H1 (cell line): ENCODE measurements at regions not wholly inside any gene's neighbourhood (a gene's known extent, or its start where the extent isn't known, plus 50 kb on each side); places are given as distances from the start of the nearest gene placed in this dataset.

ENCODE experiments used
- CTCF ChIA-PET: fragments of 300-600 bp; sonication (Branson Sonifier 250); formaldehyde crosslinking; loops from one replicate; lab custom pipeline; 2021; ENCODE audit not compliant: partially characterized antibody; lab: Charles Lee
- POLR2A ChIA-PET: fragments of 300-600 bp; sonication (Branson Sonifier 250); formaldehyde crosslinking; loops from one replicate; lab custom pipeline; 2021; ENCODE audit warnings: inconsistent platforms; ENCODE audit not compliant: partially characterized antibody; lab: Charles Lee
- DNase-seq, 2 experiments: peaks; one replicate each; pipeline versions ENCODE4 v3.0.0 to v3.0.0-alpha.2; 2010 to 2022; ENCODE audit warnings: low spot score in 2 of 2, low read depth in 1 of 2, mixed read lengths in 1 of 2
- FAIRE-seq: peaks from 2 replicates; lab custom pipeline; 2011; peaks lifted over from hg19 to GRCh38; lab: Jason Lieb, UNC
- H2AFZ ChIP-seq: 2 replicates; pipeline ENCODE4 v1.8.1; 2012; ENCODE audit warnings: low read length, inconsistent platforms
- H2AK5ac ChIP-seq: 2 replicates; pipeline ENCODE4 v1.6.1; 2013; ENCODE audit warnings: low read depth, low read length
- H2BK120ac ChIP-seq: replicated peaks from 2 replicates; pipeline ENCODE3; 2013; ENCODE audit warnings: low read depth, low read length, inconsistent platforms
- H2BK12ac ChIP-seq: 2 replicates; pipeline ENCODE4 v1.6.1; 2013; ENCODE audit warnings: low read depth, low read length
- H2BK15ac ChIP-seq: 2 replicates; pipeline ENCODE4 v1.6.1; 2013; ENCODE audit warnings: low read length
- H2BK20ac ChIP-seq: 2 replicates; pipeline ENCODE4 v1.6.1; 2013; ENCODE audit warnings: low read length
- H2BK5ac ChIP-seq: 2 replicates; pipeline ENCODE4 v1.6.1; 2013; ENCODE audit warnings: low read depth, low read length
- H3K14ac ChIP-seq: 2 replicates; pipeline ENCODE4 v1.6.1; 2013; ENCODE audit warnings: inconsistent platforms; ENCODE audit not compliant: insufficient read length
- H3K18ac ChIP-seq: 2 replicates; pipeline ENCODE4 v1.6.1; 2013; ENCODE audit warnings: low read length; ENCODE audit errors: extremely low read depth
- H3K23ac ChIP-seq: 2 replicates; pipeline ENCODE4 v1.6.1; 2013; ENCODE audit warnings: inconsistent platforms; ENCODE audit not compliant: insufficient read length
- H3K23me2 ChIP-seq: 2 replicates; pipeline ENCODE4 v1.6.1; 2013; ENCODE audit warnings: low read depth, low read length
- H3K27ac ChIP-seq: 2 replicates; pipeline ENCODE4 v1.6.1; 2011; ENCODE audit warnings: low read depth, low read length, inconsistent platforms
- H3K27me3 ChIP-seq, 4 experiments: replicated peaks in 1 of 4; 1 replicate in 1 of 4; 2 replicates in 3 of 4; pipeline versions ENCODE4 v1.6.1 to v1.8.1; 2011 to 2013; ENCODE audit warnings: low read length in 3 of 4, mild to moderate bottlenecking in 3 of 4, inconsistent platforms in 2 of 4, mixed read lengths in 2 of 4, moderate library complexity in 1 of 4; ENCODE audit not compliant: control insufficient read depth in 3 of 4, insufficient read depth in 3 of 4; ENCODE audit errors: extremely low read depth in 1 of 4
- H3K36me3 ChIP-seq, 4 experiments: 2 replicates each; pipeline versions ENCODE4 v1.6.1 to v1.8.1; 2011 to 2013; ENCODE audit warnings: mild to moderate bottlenecking in 4 of 4, low read length in 3 of 4, moderate library complexity in 2 of 4, control low read depth in 1 of 4, inconsistent platforms in 1 of 4; ENCODE audit not compliant: insufficient read depth in 4 of 4, control insufficient read depth in 2 of 4
- H3K4ac ChIP-seq: replicated peaks from 2 replicates; pipeline ENCODE3; 2013; ENCODE audit warnings: low read length, low read depth, mixed read lengths, inconsistent platforms; ENCODE audit not compliant: insufficient read length
- H3K4me1 ChIP-seq, 4 experiments: replicated peaks in 1 of 4; 1 replicate in 1 of 4; 2 replicates in 3 of 4; pipeline versions ENCODE4 v1.6.1 to v1.8.1; 2011 to 2013; ENCODE audit warnings: low read length in 3 of 4, inconsistent platforms in 2 of 4, mixed read lengths in 1 of 4; ENCODE audit not compliant: insufficient read depth in 4 of 4, control insufficient read depth in 3 of 4
- H3K4me2 ChIP-seq, 2 experiments: 2 replicates each; pipeline versions ENCODE4 v1.6.1 to v1.8.1; 2011 to 2013; ENCODE audit warnings: low read depth in 2 of 2, low read length in 2 of 2, control low read depth in 1 of 2, inconsistent platforms in 1 of 2, mild to moderate bottlenecking in 1 of 2; ENCODE audit not compliant: insufficient read depth in 1 of 2
- H3K4me3 ChIP-seq, 4 experiments: fragments of 200-600, 300-600 bp in 1 of 4; sonication (generic), shearing (Covaris generic), sonication (Bioruptor Twin) in 1 of 4; 2 replicates each; pipeline versions ENCODE4 v1.5.1 to v1.8.1; 2011 to 2016; ENCODE audit warnings: low read length in 4 of 4, low read depth in 3 of 4, control low read depth in 2 of 4, inconsistent platforms in 2 of 4, mild to moderate bottlenecking in 2 of 4, mixed read lengths in 1 of 4, moderate library complexity in 1 of 4; ENCODE audit not compliant: insufficient read depth in 2 of 4; ENCODE audit errors: extremely low read depth in 1 of 4
- H3K56ac ChIP-seq: replicated peaks from 2 replicates; pipeline ENCODE3; 2013; ENCODE audit warnings: low read depth, mild to moderate bottlenecking, mixed read lengths, low read length, inconsistent platforms; ENCODE audit not compliant: insufficient read length
- H3K79me1 ChIP-seq: 2 replicates; pipeline ENCODE4 v1.6.1; 2013; ENCODE audit warnings: low read depth, low read length, control low read depth
- H3K79me2 ChIP-seq, 2 experiments: 2 replicates each; pipeline versions ENCODE4 v1.6.1 to v1.8.1; 2012 to 2013; ENCODE audit warnings: low read length in 2 of 2, mild to moderate bottlenecking in 2 of 2, inconsistent platforms in 1 of 2; ENCODE audit not compliant: insufficient read depth in 2 of 2, control insufficient read depth in 1 of 2
- H3K9ac ChIP-seq, 4 experiments: replicated peaks in 1 of 4; 1 replicate in 1 of 4; 2 replicates in 3 of 4; pipeline versions ENCODE4 v1.6.1 to v1.8.1; 2011 to 2013; ENCODE audit warnings: low read depth in 3 of 4, low read length in 3 of 4, control low read depth in 2 of 4, mild to moderate bottlenecking in 2 of 4, moderate library complexity in 2 of 4, inconsistent platforms in 1 of 4; ENCODE audit errors: extremely low read depth in 1 of 4
- H3K9me3 ChIP-seq, 2 experiments: 2 replicates each; pipeline versions ENCODE4 v1.6.1 to v1.8.1; 2012 to 2013; ENCODE audit warnings: mild to moderate bottlenecking in 2 of 2, moderate library complexity in 2 of 2, control low read depth in 1 of 2, inconsistent platforms in 1 of 2, low read depth in 1 of 2, low read length in 1 of 2, mixed read lengths in 1 of 2; ENCODE audit not compliant: insufficient read depth in 2 of 2
- H4K20me1 ChIP-seq, 2 experiments: replicated peaks in 1 of 2; 2 replicates each; pipeline versions ENCODE3 to v1.8.1; 2011 to 2013; ENCODE audit warnings: inconsistent platforms in 2 of 2, low read length in 2 of 2, mild to moderate bottlenecking in 1 of 2; ENCODE audit not compliant: insufficient read depth in 2 of 2, control insufficient read depth in 1 of 2
- H4K5ac ChIP-seq: 2 replicates; pipeline ENCODE4 v1.6.1; 2013; ENCODE audit warnings: low read length, low read depth, mixed read lengths, inconsistent platforms; ENCODE audit not compliant: insufficient read length
- H4K8ac ChIP-seq: 2 replicates; pipeline ENCODE4 v1.8.0; 2013; ENCODE audit warnings: mild to moderate bottlenecking, moderate library complexity, low read length, inconsistent platforms; ENCODE audit not compliant: insufficient read depth; ENCODE audit errors: extremely low read depth
- H4K91ac ChIP-seq: replicated peaks from 2 replicates; pipeline ENCODE3; 2013; ENCODE audit warnings: low read length, mixed read lengths, inconsistent platforms; ENCODE audit not compliant: insufficient read length
- BCL11A ChIP-seq, 2 experiments: IDR thresholded peaks; one replicate each; pipeline ENCODE4 v1.6.1; 2011; ENCODE audit warnings: low read depth in 2 of 2, low read length in 2 of 2, mild to moderate bottlenecking in 2 of 2
- CHD2 ChIP-seq: IDR thresholded peaks from 2 replicates; pipeline ENCODE4 v1.6.1; 2012; ENCODE audit warnings: low read length, improper control_type of control experiment
- CTBP2 ChIP-seq: IDR thresholded peaks from 2 replicates; pipeline ENCODE4 v1.7.0; 2011; ENCODE audit warnings: borderline replicate concordance, mild to moderate bottlenecking, moderate library complexity, mixed read lengths, low read length; ENCODE audit not compliant: insufficient read depth, insufficient read length
- EZH2 ChIP-seq: fragments of 200-600 bp; sonication (generic); IDR thresholded peaks from 2 replicates; pipeline ENCODE4 v1.7.1; 2012; ENCODE audit warnings: low read depth, mild to moderate bottlenecking, moderate library complexity, low read length, inconsistent platforms; ENCODE audit not compliant: severe bottlenecking
- KDM5A ChIP-seq: fragments of 200-600 bp; IDR thresholded peaks from 2 replicates; pipeline ENCODE4 v1.7.1; 2012; ENCODE audit warnings: mild to moderate bottlenecking, low read length, inconsistent platforms, mixed read lengths
- NANOG ChIP-seq: IDR thresholded peaks from 2 replicates; pipeline ENCODE4 v1.6.1; 2011; ENCODE audit warnings: low read length, low read depth, mild to moderate bottlenecking, inconsistent platforms; ENCODE audit not compliant: insufficient read depth, poor library complexity, severe bottlenecking
- NRF1 ChIP-seq: IDR thresholded peaks from 2 replicates; pipeline ENCODE4 v1.6.1; 2011; ENCODE audit warnings: mild to moderate bottlenecking, low read depth, low read length, improper control_type of control experiment
- PHF8 ChIP-seq: fragments of 200-600 bp; sonication (generic); conservative IDR thresholded peaks from 2 replicates; pipeline ENCODE4 v1.7.1; 2012; ENCODE audit warnings: low read depth, mild to moderate bottlenecking, inconsistent platforms, low read length, moderate library complexity
- POLR2AphosphoS5 ChIP-seq: IDR thresholded peaks from 2 replicates; pipeline ENCODE4 v1.6.1; 2011; ENCODE audit warnings: low read depth, low read length
- RNF2 ChIP-seq: fragments of 200-900, 300-1000 bp; sonication (generic); IDR thresholded peaks from 2 replicates; pipeline ENCODE4 v1.7.1; 2016; ENCODE audit warnings: borderline replicate concordance, low read depth, mild to moderate bottlenecking, antibody characterized with exemption, low read length; ENCODE audit not compliant: poor library complexity, severe bottlenecking; ENCODE audit errors: missing control alignments
- SAP30 ChIP-seq: fragments of 300-600 bp; sonication (generic); IDR thresholded peaks from 2 replicates; pipeline ENCODE4 v1.7.1; 2012; ENCODE audit warnings: low read length, moderate library complexity, mild to moderate bottlenecking, inconsistent platforms; ENCODE audit not compliant: insufficient read depth, insufficient replicate concordance
- WGBS, 2 experiments: shearing (Covaris generic) in 1 of 2; methylation state at CpG; one replicate each; pipeline versions ENCODE4 v1.1.6 to v1.1.7; 2013 to 2015; ENCODE audit warnings: low lambda C conversion rate in 2 of 2, mixed read lengths in 2 of 2, inconsistent platforms in 1 of 2, low coverage in 1 of 2, missing lambda C conversion rate in 1 of 2; ENCODE audit not compliant: insufficient replicate concordance in 2 of 2, insufficient coverage in 1 of 2, insufficient read length in 1 of 2; ENCODE audit errors: extremely low coverage in 1 of 2, missing lambda C conversion rate in 1 of 2; 5-methylcytosine and 5-hydroxymethylcytosine counted together

GRCh38 chr4:107243141-107243781 is 207.1 kb upstream of the DKK2 start:
- Histone ChIP-seq H3K4me1 (no peaks in the 10 kb centered on the region), H3K23me2 (no peaks in the 10 kb centered on the region), H4K91ac (no peak overlapping the region), H3K9ac (no peak overlapping the region), H2BK15ac (no peak overlapping the region), H2BK5ac (no peak overlapping the region), H3K23ac (no peak overlapping the region), H3K14ac (no peak overlapping the region), H2AK5ac (no peak overlapping the region), H3K36me3 (no peaks in the 10 kb centered on the region), H2BK120ac (no peak overlapping the region), H2BK12ac (no peak overlapping the region), H2AFZ (no peak overlapping the region), H4K8ac (no peak overlapping the region), H3K56ac (no peak overlapping the region), H3K18ac (no peak overlapping the region), H4K5ac (no peak overlapping the region), H3K4ac (no peak overlapping the region), H2BK20ac (no peak overlapping the region), H3K9me3 (no peaks in the 10 kb centered on the region), H4K20me1 (no peaks in the 10 kb centered on the region), H3K4me2 (no peak overlapping the region), H3K4me3 (no peak overlapping the region), H3K27ac (no peak overlapping the region), H3K27me3 (no peaks in the 10 kb centered on the region), H3K79me2 (no peaks in the 10 kb centered on the region), H3K79me1 (no peaks in the 10 kb centered on the region)
- no peak for DNase-seq
- FAIRE-seq, result no peak
- TF ChIP-seq CHD2 (no peak), EZH2 (no peak), KDM5A (no peak), PHF8 (no peak), NRF1 (no peak), CTBP2 (no peak), POLR2AphosphoS5 (no peak), NANOG (no peak), SAP30 (no peak), RNF2 (no peak), BCL11A (IDR thresholded peaks at IDR 0.05; ENCODE audit: low read depth in 2 of 2, low read length in 2 of 2) (no peak)
- POLR2A ChIA-PET, result no interaction called here
- CTCF ChIA-PET, result interaction anchor here (0.8 to 0.9 kb wide), 3 partner anchors 10 to 346 kb away, joined by 3 read pairs; no protein-coding TSS in a partner anchor
- WGBS, 2 experiments, result 94% methylated on average over 4 of the region's 4 CpGs; no CpG with 5 or more reads in 1 of the 2 experiments
